A549 (cell line): ENCODE measurements at regions not wholly inside any gene's neighbourhood (a gene's known extent, or its start where the extent isn't known, plus 50 kb on each side); places are given as distances from the start of the nearest gene placed in this dataset.

Experiments
- ATAC-seq, 2 experiments: fragments of 200-7000 bp in 1 of 2; fragments of >200 bp in 1 of 2; cut with Nextera tagmentation in 1 of 2; cut with Tn5 transposase in 1 of 2; 3 replicates each; pipeline versions ENCODE4 v1.8.0 to v1.9.1; 2018 to 2020; ENCODE audit warnings: mild to moderate bottlenecking in 1 of 2, moderate library complexity in 1 of 2
- CTCF ChIA-PET: fragments of 300-600 bp; sonication (Branson Sonifier 250); formaldehyde crosslinking; extraction: SDS; loops from one replicate; lab custom pipeline; 2021; ENCODE audit warnings: antibody characterized with exemption, inconsistent platforms; lab: Yijun Ruan, JAX
- POLR2A ChIA-PET: fragments of 350-600 bp; formaldehyde crosslinking; extraction: SDS; loops from one replicate; lab custom pipeline; 2021; ENCODE audit warnings: antibody characterized with exemption, inconsistent platforms; lab: Yijun Ruan, JAX
- DNase-seq, 2 experiments: peaks; one replicate each; pipeline versions ENCODE4 v3.0.0 to v3.0.0-alpha.2; 2011 to 2016; ENCODE audit warnings: low read depth in 1 of 2, low spot score in 1 of 2
- FAIRE-seq: peaks from 2 replicates; lab custom pipeline; 2011; peaks lifted over from hg19 to GRCh38; lab: Jason Lieb, UNC
- H3K27ac ChIP-seq, 2 experiments: fragments of >200 bp; sonication (Bioruptor Twin); formaldehyde crosslinking; 3 replicates each; pipeline ENCODE4 v1.5.1; 2016 to 2017
- H3K4me1 ChIP-seq: fragments of >200 bp; sonication (Bioruptor Twin); formaldehyde crosslinking; 3 replicates; pipeline ENCODE4 v1.6.1; 2016
- H3K4me2 ChIP-seq: fragments of >200 bp; sonication (Bioruptor Twin); formaldehyde crosslinking; 3 replicates; pipeline ENCODE4 v1.6.1; 2016
- H3K4me3 ChIP-seq: fragments of >200 bp; sonication (Bioruptor Twin); formaldehyde crosslinking; 3 replicates; pipeline ENCODE4 v1.5.1; 2016
- H3K9me3 ChIP-seq: fragments of >200 bp; sonication (Bioruptor Twin); formaldehyde crosslinking; 3 replicates; pipeline ENCODE4 v1.6.1; 2016
- CBX2 ChIP-seq: fragments of 200-600 bp; sonication (generic); IDR thresholded peaks from 2 replicates; pipeline ENCODE4 v1.6.1; 2016; ENCODE audit warnings: low read depth, mild to moderate bottlenecking, borderline replicate concordance
- CBX8 ChIP-seq: fragments of 200-600 bp; sonication (generic); IDR thresholded peaks from 2 replicates; pipeline ENCODE4 v1.6.1; 2016
- CHD4 ChIP-seq: fragments of 200-600 bp; sonication (generic); IDR thresholded peaks from 2 replicates; pipeline ENCODE4 v1.6.1; 2016; ENCODE audit warnings: antibody characterized with exemption, mild to moderate bottlenecking, borderline replicate concordance
- ELK1 ChIP-seq: fragments of 150-350 bp; IDR thresholded peaks from 2 replicates; pipeline ENCODE4 v1.6.1; 2014; ENCODE audit warnings: low read depth, mild to moderate bottlenecking, low read length
- EP300 ChIP-seq, 2 experiments: fragments of >200 bp; sonication (Bioruptor Twin); formaldehyde crosslinking; IDR thresholded peaks; 2 replicates in 1 of 2; 3 replicates in 1 of 2; pipeline ENCODE4 v1.6.1; 2016 to 2017
- FOSL2 ChIP-seq, 2 experiments: fragments of 450-650 bp in 1 of 2; fragments of >200 bp in 1 of 2; sonication (Bioruptor Twin) in 1 of 2; formaldehyde crosslinking; IDR thresholded peaks; 2 replicates each; pipeline versions ENCODE4 v1.5.0 to v1.6.1; 2016 to 2020; ENCODE audit warnings: mild to moderate bottlenecking in 1 of 2, moderate library complexity in 1 of 2
- FOXS1 ChIP-seq: fragments of 250-450 bp; sonication (Bioruptor Pico); IDR thresholded peaks from 2 replicates; pipeline ENCODE4 v1.5.0; 2020; ENCODE audit warnings: mild to moderate bottlenecking, moderate library complexity
- HDAC2 ChIP-seq: fragments of 200-600 bp; sonication (generic); IDR thresholded peaks from 2 replicates; pipeline ENCODE4 v1.6.1; 2016
- HEYL ChIP-seq: fragments of 250-450 bp; sonication (Bioruptor Pico); IDR thresholded peaks from 2 replicates; pipeline ENCODE4 v1.8.0; 2021; ENCODE audit warnings: mild to moderate bottlenecking, moderate library complexity
- HOXB5 ChIP-seq: fragments of 250-450 bp; sonication (Bioruptor Pico); IDR thresholded peaks from 2 replicates; pipeline ENCODE4 v1.5.0; 2020; ENCODE audit warnings: mild to moderate bottlenecking, moderate library complexity
- JUN ChIP-seq, 2 experiments: fragments of >200 bp; sonication (Bioruptor Twin); formaldehyde crosslinking; IDR thresholded peaks; 2 replicates in 1 of 2; 3 replicates in 1 of 2; pipeline ENCODE4 v1.6.1; 2016 to 2017
- KDM1A ChIP-seq: fragments of 200-600 bp; sonication (generic); IDR thresholded peaks from 2 replicates; pipeline ENCODE4 v1.6.1; 2016; ENCODE audit warnings: low read depth, mild to moderate bottlenecking
- KDM5A ChIP-seq: fragments of 200-600 bp; sonication (generic); IDR thresholded peaks from 2 replicates; pipeline ENCODE4 v1.6.1; 2016; ENCODE audit warnings: antibody characterized with exemption, mild to moderate bottlenecking
- MAFK ChIP-seq: fragments of 450-650 bp; IDR thresholded peaks from 2 replicates; pipeline ENCODE4 v1.6.1; 2014; ENCODE audit not compliant: partially characterized antibody
- MAZ ChIP-seq: fragments of 150-350 bp; IDR thresholded peaks from 2 replicates; pipeline ENCODE4 v1.6.1; 2014; ENCODE audit warnings: antibody characterized with exemption, low read depth, low read length, borderline replicate concordance
- NPAS2 ChIP-seq: fragments of 250-450 bp; sonication (Bioruptor Pico); IDR thresholded peaks from 2 replicates; pipeline ENCODE4 v1.8.0; 2022; ENCODE audit warnings: mild to moderate bottlenecking, moderate library complexity, borderline replicate concordance
- PHF8 ChIP-seq: fragments of 200-600 bp; sonication (generic); IDR thresholded peaks from 2 replicates; pipeline ENCODE4 v1.6.1; 2016; ENCODE audit warnings: low read depth, mild to moderate bottlenecking, antibody characterized with exemption, moderate library complexity, borderline replicate concordance
- RAD21 ChIP-seq, 2 experiments: fragments of >200 bp in 1 of 2; sonication (Bioruptor Twin) in 1 of 2; formaldehyde crosslinking in 1 of 2; IDR thresholded peaks in 1 of 2; conservative IDR thresholded peaks in 1 of 2; 2 replicates in 1 of 2; 3 replicates in 1 of 2; pipeline ENCODE4 v1.6.1; 2012 to 2018; ENCODE audit warnings: inconsistent platforms in 1 of 2
- RARB ChIP-seq: fragments of 250-450 bp; sonication (Bioruptor Pico); IDR thresholded peaks from 2 replicates; pipeline ENCODE4 v1.8.0; 2021; ENCODE audit warnings: mild to moderate bottlenecking, moderate library complexity
- RNF2 ChIP-seq: fragments of 200-600 bp; sonication (generic); IDR thresholded peaks from 2 replicates; pipeline ENCODE4 v1.6.1; 2016; ENCODE audit warnings: low read depth, mild to moderate bottlenecking, antibody characterized with exemption, moderate library complexity, borderline replicate concordance
- SREBF2 ChIP-seq: fragments of 450-650 bp; IDR thresholded peaks from 2 replicates; pipeline ENCODE4 v1.6.1; 2014; ENCODE audit warnings: mild to moderate bottlenecking, moderate library complexity
- TP53 ChIP-seq: fragments of 250-450 bp; sonication (Bioruptor Pico); IDR thresholded peaks from 2 replicates; pipeline ENCODE4 v1.5.0; 2021; ENCODE audit warnings: mild to moderate bottlenecking, moderate library complexity
- ZC3H11A ChIP-seq: fragments of 450-650 bp; IDR thresholded peaks from 2 replicates; pipeline ENCODE4 v1.6.1; 2014; ENCODE audit warnings: antibody characterized with exemption, mild to moderate bottlenecking
- ZNF302 ChIP-seq: fragments of 250-450 bp; sonication (Bioruptor Pico); IDR thresholded peaks from 2 replicates; pipeline ENCODE4 v1.9.0; 2021; ENCODE audit warnings: inconsistent platforms, mild to moderate bottlenecking, moderate library complexity
- WGBS: methylation state at CpG from one replicate; pipeline ENCODE4 v1.1.6; 2017; ENCODE audit errors: missing lambda C conversion rate; 5-methylcytosine and 5-hydroxymethylcytosine counted together
- TF ChIP-seq, protein P1 (sequence below): IDR thresholded peaks from 2 replicates; pipeline ENCODE4 v1.6.1; 2012
- TF ChIP-seq, protein P2 (sequence below): fragments of >200 bp; sonication (Bioruptor Twin); formaldehyde crosslinking; IDR thresholded peaks from 2 replicates; pipeline ENCODE4 v1.6.1; 2016
- TF ChIP-seq, protein P3 (sequence below): IDR thresholded peaks from 2 replicates; pipeline ENCODE4 v1.6.1; 2012

DNA sequence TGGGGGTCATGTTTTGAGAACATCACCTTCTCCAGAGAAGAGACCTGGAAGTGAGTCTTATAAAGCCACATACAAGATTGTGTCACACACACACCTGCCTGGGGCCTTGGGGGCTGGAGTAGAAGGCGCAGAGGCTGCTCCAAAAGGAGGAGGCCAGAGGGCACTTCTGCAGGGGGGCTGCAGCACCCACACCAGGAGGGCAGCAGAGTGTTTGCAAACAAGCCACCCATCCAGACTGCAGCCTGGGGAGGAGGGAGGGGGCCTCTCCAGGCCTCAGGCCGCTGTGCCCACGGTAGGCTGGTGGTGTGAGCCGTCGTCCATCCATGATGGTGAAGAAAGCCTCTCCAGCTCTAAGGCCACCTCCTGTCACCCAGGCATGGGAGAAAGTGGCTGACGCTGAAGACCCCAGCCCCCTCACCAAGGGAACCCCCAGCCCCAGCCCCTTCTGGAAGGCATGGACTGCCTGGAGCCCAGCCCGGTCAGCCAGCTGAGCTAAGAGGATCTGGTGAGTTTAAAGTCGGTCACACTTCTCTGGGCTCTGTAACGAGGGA is 77.5 kb downstream of the FOXL3 start:
- H3K4me3 ChIP-seq, result no peak overlapping the region
- FAIRE-seq (no peak), ATAC-seq (no peak), DNase-seq (no peak)
- ChIA-PET POLR2A (no interaction called here), CTCF (interaction anchor here (0.8 kb wide), 1 partner anchor 34 kb away, joined by 3 read pairs; no protein-coding TSS in a partner anchor)
- TF ChIP-seq RNF2, result no peak
- no peak for TF ChIP-seq HEYL
- no peak for TF ChIP-seq JUN (IDR thresholded peaks at IDR 0.05)
- no peak for TF ChIP-seq KDM1A
- TF ChIP-seq HOXB5 (CRISPR knock-in tag), result no peak
- no peak for TF ChIP-seq EP300 (IDR thresholded peaks at IDR 0.05)
- no peak for TF ChIP-seq ELK1
- TF ChIP-seq SREBF2, result no peak
- no peaks in the 10 kb centered on the region for H3K4me1 ChIP-seq
- WGBS, result 100% methylated on average over 1 of the region's 9 CpGs
- no peak overlapping the region for H3K27ac ChIP-seq
- H3K4me2 ChIP-seq, result no peak overlapping the region
- H3K9me3 ChIP-seq, result no peaks in the 10 kb centered on the region

DNA sequence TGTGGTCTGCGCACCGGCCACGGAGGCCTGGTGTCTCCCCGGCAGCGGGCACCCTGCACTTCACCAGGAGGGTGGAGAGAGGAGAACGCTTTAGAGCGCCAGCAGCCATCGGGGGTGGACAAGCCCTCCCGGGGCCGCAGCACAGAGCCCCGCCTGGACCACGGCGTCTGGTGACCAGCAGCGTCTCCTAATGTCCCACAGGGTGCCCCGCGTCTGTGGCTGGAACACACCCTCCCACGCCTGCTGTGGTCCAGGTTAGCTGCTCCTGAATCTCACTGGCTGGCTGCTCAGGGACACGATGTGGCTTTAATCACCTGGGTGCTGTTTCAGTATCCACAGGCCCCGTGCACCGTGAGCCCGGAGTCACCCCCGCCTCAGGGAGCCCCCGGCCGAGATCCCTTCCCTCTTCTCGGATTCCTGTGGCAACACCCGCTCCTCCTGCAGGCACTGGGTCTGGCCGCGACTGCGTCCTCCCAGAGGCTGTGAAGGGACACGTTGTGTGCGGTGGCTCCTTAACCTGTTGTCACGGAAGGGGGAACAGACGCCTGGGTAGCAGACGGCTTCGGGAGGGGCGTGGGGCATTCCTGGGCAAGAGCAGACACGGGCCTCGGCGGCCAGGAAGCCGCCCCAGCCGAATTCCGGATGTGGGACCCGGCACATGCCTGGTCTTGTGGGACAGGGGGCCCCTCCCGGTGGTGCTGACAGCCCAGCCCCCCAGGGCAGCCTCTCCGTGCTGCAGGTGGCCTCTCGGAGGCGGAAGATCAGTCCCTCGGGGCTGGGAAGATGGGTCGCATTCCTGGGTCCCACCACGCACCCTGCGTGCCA is 78.9 kb downstream of the FOXL3 start:
- ATAC-seq, result no peak
- no peak for FAIRE-seq
- H3K4me3 ChIP-seq, result no peak overlapping the region
- WGBS, result 58% methylated on average over 29 of the region's 51 CpGs
- no peak overlapping the region for H3K27ac ChIP-seq
- POLR2A ChIA-PET, result no interaction called here
- H3K4me1 ChIP-seq, result no peaks in the 10 kb centered on the region
- H3K9me3 ChIP-seq, result no peaks in the 10 kb centered on the region
- no peak for DNase-seq
- CTCF ChIA-PET, result interaction anchor here (0.8 kb wide), 1 partner anchor 36 kb away, joined by 3 read pairs; no protein-coding TSS in a partner anchor
- H3K4me2 ChIP-seq, result no peak overlapping the region
- TF ChIP-seq, protein P1, sequence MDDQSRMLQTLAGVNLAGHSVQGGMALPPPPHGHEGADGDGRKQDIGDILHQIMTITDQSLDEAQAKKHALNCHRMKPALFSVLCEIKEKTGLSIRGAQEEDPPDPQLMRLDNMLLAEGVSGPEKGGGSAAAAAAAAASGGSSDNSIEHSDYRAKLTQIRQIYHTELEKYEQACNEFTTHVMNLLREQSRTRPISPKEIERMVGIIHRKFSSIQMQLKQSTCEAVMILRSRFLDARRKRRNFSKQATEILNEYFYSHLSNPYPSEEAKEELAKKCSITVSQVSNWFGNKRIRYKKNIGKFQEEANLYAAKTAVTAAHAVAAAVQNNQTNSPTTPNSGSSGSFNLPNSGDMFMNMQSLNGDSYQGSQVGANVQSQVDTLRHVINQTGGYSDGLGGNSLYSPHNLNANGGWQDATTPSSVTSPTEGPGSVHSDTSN, result no peak
- TF ChIP-seq HOXB5 (CRISPR knock-in tag) (no peak), KDM5A (no peak), MAZ (no peak)

DNA sequence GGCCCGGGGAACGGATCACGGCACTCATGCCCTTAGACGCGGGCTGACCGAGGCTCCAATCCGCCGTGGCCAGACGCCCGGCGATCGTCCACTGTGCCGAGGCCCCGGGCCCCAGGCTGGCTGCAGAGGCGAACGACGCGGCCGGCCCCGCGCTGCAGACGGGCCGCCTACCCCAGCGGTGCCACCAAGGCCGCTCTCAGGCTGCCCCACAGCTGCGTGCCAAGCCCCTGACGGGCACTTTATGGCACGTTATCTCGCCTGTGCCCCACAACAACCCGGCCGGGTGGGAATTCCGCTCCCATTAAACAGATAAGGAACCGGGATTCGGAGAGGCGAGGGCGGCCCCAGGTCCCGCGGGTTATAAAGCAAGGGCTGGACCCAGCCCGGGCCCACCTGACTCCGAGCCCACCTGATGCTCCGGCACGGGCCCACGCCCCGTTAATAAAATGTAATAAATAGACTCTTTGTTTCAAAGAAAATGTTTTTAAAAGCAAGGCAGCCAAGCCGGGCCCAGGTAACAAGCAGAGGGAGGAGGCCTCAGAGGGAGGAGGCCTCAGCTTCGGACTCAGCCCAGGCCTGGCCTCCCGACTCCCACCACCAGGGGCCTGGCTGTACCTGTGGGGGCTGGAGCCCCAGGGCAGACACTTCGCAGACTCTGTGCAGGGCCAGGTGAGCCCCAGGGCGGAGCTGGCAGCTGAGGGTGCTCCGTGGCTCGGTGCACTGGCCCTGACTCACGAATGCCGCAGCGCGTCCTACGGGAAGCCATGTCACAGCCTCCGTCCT is 79.7 kb downstream of the FOXL3 start:
- Histone ChIP-seq H3K4me1 (no peaks in the 10 kb centered on the region), H3K4me3 (no peak overlapping the region), H3K4me2 (no peak overlapping the region), H3K9me3 (no peaks in the 10 kb centered on the region), H3K27ac (no peak overlapping the region)
- TF ChIP-seq PHF8 (no peak), MAFK (no peak), RARB (CRISPR knock-in tag) (no peak), RAD21 (conservative IDR thresholded peaks at IDR 0.05 in 1 of 2, IDR thresholded peaks at IDR 0.05 in 1 of 2) (no peak), ZNF302 (CRISPR knock-in tag) (no peak), CBX8 (no peak), NPAS2 (CRISPR knock-in tag) (no peak), CHD4 (no peak), CBX2 (no peak), HEYL (no peak), HDAC2 (no peak), ZC3H11A (no peak), FOSL2 (IDR thresholded peaks at IDR 0.05) (no peak), FOSL2 (CRISPR knock-in tag; IDR thresholded peaks at IDR 0.05) (no peak), FOXS1 (CRISPR knock-in tag) (no peak), KDM5A (no peak), TP53 (no peak)
- TF ChIP-seq, protein P2, sequence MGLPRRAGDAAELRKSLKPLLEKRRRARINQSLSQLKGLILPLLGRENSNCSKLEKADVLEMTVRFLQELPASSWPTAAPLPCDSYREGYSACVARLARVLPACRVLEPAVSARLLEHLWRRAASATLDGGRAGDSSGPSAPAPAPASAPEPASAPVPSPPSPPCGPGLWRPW, result no peak
- TF ChIP-seq, protein P1, result no peak
- TF ChIP-seq, protein P3, sequence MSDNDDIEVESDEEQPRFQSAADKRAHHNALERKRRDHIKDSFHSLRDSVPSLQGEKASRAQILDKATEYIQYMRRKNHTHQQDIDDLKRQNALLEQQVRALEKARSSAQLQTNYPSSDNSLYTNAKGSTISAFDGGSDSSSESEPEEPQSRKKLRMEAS, result no peak
- DNase-seq (no peak), ATAC-seq (no peak), FAIRE-seq (no peak)
- CTCF ChIA-PET, result no interaction called here
- POLR2A ChIA-PET, result no interaction called here
- WGBS, result 87% methylated on average over 33 of the region's 57 CpGs
